HCT116 (cell line): ENCODE measurements at regions not wholly inside any gene's neighbourhood (a gene's known extent, or its start where the extent isn't known, plus 50 kb on each side); places are given as distances from the start of the nearest gene placed in this dataset.

Source experiments
- EZH2 ChIP-seq: fragments of 200-600 bp; sonication (generic); IDR thresholded peaks from 2 replicates; pipeline ENCODE4 v1.6.1; 2017; ENCODE audit warnings: antibody characterized with exemption, mixed run types
- POLR2A ChIP-seq: IDR thresholded peaks from 2 replicates; pipeline ENCODE4 v1.7.0; 2011; ENCODE audit warnings: borderline replicate concordance; ENCODE audit not compliant: insufficient read depth, insufficient read length; ENCODE audit errors: extremely low read depth
- RAD21 ChIP-seq: IDR thresholded peaks from 2 replicates; pipeline ENCODE4 v1.6.1; 2012; ENCODE audit warnings: low read depth, mild to moderate bottlenecking
- SIN3A ChIP-seq: IDR thresholded peaks from 2 replicates; pipeline ENCODE4 v1.6.1; 2012; ENCODE audit warnings: low read depth
- SP1 ChIP-seq: IDR thresholded peaks from 2 replicates; pipeline ENCODE4 v1.6.1; 2012; ENCODE audit warnings: low read depth
- YY1 ChIP-seq: IDR thresholded peaks from 2 replicates; pipeline ENCODE4 v1.6.1; 2011; ENCODE audit warnings: low read length, low read depth, moderate library complexity, mild to moderate bottlenecking; ENCODE audit not compliant: insufficient replicate concordance; ENCODE audit errors: extremely low read depth
- TF ChIP-seq, protein P1 (sequence below): IDR thresholded peaks from 2 replicates; pipeline ENCODE4 v1.6.1; 2011; ENCODE audit warnings: mild to moderate bottlenecking, low read length, moderate library complexity; ENCODE audit not compliant: insufficient replicate concordance; ENCODE audit errors: extremely low read depth
- TF ChIP-seq, protein P2 (sequence below), 3 experiments: fragments of 200-600 bp in 1 of 3; sonication (generic) in 1 of 3; IDR thresholded peaks in 2 of 3; conservative IDR thresholded peaks in 1 of 3; 2 replicates each; pipeline ENCODE4 v1.5.1; 2012 to 2017; ENCODE audit warnings: low read depth in 2 of 3, low read length in 2 of 3, antibody characterized with exemption in 1 of 3, borderline replicate concordance in 1 of 3, control low read depth in 1 of 3, mild to moderate bottlenecking in 1 of 3, mixed read lengths in 1 of 3, mixed run types in 1 of 3, moderate library complexity in 1 of 3; ENCODE audit not compliant: insufficient read depth in 1 of 3

DNA sequence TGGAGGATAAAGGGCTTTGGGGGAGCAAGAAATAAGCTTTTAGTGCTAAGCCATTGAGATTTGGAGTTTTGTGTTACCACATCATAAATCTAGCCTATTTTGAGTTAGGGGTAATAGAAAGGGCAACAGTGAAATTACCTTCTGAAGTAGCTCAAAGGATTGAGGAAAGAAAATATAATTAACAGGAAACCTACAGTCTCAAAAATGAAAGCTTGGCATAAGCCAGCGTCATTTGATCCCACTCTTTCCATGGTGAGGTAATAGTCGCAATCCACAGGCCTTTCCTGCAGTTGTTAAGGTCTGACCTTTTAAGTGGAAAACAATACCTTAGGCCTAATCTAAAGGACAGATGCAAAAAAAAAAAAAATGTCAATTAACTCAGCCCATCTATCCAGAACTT, 182.7 kb downstream of the UXS1 start:
- TF ChIP-seq SIN3A (no peak), YY1 (no peak), SP1 (no peak), POLR2A (no peak), RAD21 (no peak), EZH2 (no peak)
- TF ChIP-seq, protein P1, sequence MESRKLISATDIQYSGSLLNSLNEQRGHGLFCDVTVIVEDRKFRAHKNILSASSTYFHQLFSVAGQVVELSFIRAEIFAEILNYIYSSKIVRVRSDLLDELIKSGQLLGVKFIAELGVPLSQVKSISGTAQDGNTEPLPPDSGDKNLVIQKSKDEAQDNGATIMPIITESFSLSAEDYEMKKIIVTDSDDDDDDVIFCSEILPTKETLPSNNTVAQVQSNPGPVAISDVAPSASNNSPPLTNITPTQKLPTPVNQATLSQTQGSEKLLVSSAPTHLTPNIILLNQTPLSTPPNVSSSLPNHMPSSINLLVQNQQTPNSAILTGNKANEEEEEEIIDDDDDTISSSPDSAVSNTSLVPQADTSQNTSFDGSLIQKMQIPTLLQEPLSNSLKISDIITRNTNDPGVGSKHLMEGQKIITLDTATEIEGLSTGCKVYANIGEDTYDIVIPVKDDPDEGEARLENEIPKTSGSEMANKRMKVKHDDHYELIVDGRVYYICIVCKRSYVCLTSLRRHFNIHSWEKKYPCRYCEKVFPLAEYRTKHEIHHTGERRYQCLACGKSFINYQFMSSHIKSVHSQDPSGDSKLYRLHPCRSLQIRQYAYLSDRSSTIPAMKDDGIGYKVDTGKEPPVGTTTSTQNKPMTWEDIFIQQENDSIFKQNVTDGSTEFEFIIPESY, result no peak
- TF ChIP-seq, protein P2, sequence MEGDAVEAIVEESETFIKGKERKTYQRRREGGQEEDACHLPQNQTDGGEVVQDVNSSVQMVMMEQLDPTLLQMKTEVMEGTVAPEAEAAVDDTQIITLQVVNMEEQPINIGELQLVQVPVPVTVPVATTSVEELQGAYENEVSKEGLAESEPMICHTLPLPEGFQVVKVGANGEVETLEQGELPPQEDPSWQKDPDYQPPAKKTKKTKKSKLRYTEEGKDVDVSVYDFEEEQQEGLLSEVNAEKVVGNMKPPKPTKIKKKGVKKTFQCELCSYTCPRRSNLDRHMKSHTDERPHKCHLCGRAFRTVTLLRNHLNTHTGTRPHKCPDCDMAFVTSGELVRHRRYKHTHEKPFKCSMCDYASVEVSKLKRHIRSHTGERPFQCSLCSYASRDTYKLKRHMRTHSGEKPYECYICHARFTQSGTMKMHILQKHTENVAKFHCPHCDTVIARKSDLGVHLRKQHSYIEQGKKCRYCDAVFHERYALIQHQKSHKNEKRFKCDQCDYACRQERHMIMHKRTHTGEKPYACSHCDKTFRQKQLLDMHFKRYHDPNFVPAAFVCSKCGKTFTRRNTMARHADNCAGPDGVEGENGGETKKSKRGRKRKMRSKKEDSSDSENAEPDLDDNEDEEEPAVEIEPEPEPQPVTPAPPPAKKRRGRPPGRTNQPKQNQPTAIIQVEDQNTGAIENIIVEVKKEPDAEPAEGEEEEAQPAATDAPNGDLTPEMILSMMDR (IDR thresholded peaks at IDR 0.05 in 2 of 3, conservative IDR thresholded peaks at IDR 0.05 in 1 of 3; ENCODE audit: borderline replicate concordance in 1 of 3, insufficient read depth in 1 of 3, low read depth in 2 of 3, low read length in 2 of 3), result no peak
